SK-N-SH (cell line): ENCODE measurements at regions not wholly inside any gene's neighbourhood (a gene's known extent, or its start where the extent isn't known, plus 50 kb on each side); places are given as distances from the start of the nearest gene placed in this dataset.

ENCODE experiments used
- CTCF ChIA-PET: fragments of 300-600, 350-600 bp; formaldehyde crosslinking; extraction: SDS; loops from one replicate; lab custom pipeline; 2021; lab: Yijun Ruan, JAX
- POLR2A ChIA-PET: fragments of 350-600 bp; sonication (Branson Sonifier 250); formaldehyde crosslinking; extraction: SDS; loops from one replicate; lab custom pipeline; 2020; ENCODE audit warnings: antibody characterized with exemption, inconsistent platforms; lab: Yijun Ruan, JAX
- DNase-seq: peaks from one replicate; pipeline ENCODE4 v3.0.0; 2012
- H2AFZ ChIP-seq: fragments of 200-600 bp; sonication (generic); 2 replicates; pipeline ENCODE4 v1.8.1; 2016; ENCODE audit warnings: antibody characterized with exemption, mild to moderate bottlenecking, low read depth
- H3F3A ChIP-seq: fragments of 200-600 bp; sonication (generic); replicated peaks from 2 replicates; pipeline ENCODE3; 2016; ENCODE audit warnings: antibody characterized with exemption, mild to moderate bottlenecking; ENCODE audit not compliant: insufficient read depth
- H3K27ac ChIP-seq, 2 experiments: fragments of 200-500 bp in 1 of 2; fragments of 200-600 bp in 1 of 2; sonication (Bioruptor generic) in 1 of 2; sonication (generic), shearing (Covaris generic) in 1 of 2; 2 replicates each; pipeline versions ENCODE4 v1.5.1 to v1.6.1; 2014 to 2016; ENCODE audit warnings: low read depth in 2 of 2, inconsistent platforms in 1 of 2, low read length in 1 of 2, mild to moderate bottlenecking in 1 of 2, mixed read lengths in 1 of 2
- H3K27me3 ChIP-seq: fragments of 200-600 bp; sonication (generic), shearing (Covaris generic); 2 replicates; pipeline ENCODE4 v1.6.1; 2016; ENCODE audit warnings: mixed run types; ENCODE audit not compliant: insufficient read depth
- H3K36me3 ChIP-seq, 2 experiments: fragments of 200-500 bp in 1 of 2; fragments of 200-600 bp in 1 of 2; sonication (Bioruptor generic) in 1 of 2; sonication (generic) in 1 of 2; replicated peaks in 1 of 2; 2 replicates each; pipeline versions ENCODE3 to v1.5.1; 2014 to 2016; ENCODE audit warnings: low read length in 1 of 2, mild to moderate bottlenecking in 1 of 2; ENCODE audit not compliant: insufficient read depth in 2 of 2, control insufficient read depth in 1 of 2
- H3K4me1 ChIP-seq, 2 experiments: fragments of 200-500 bp in 1 of 2; fragments of 200-600 bp in 1 of 2; sonication (Bioruptor generic) in 1 of 2; sonication (generic), shearing (Covaris generic) in 1 of 2; 2 replicates each; pipeline versions ENCODE4 v1.5.1 to v1.6.1; 2014 to 2016; ENCODE audit warnings: low read depth in 1 of 2, low read length in 1 of 2, mixed run types in 1 of 2; ENCODE audit not compliant: insufficient read depth in 2 of 2, control insufficient read depth in 1 of 2
- H3K4me2 ChIP-seq: fragments of 200-600 bp; sonication (generic), shearing (Covaris generic); 2 replicates; pipeline ENCODE4 v1.6.1; 2017; ENCODE audit warnings: mixed run types
- H3K4me3 ChIP-seq, 2 experiments: fragments of 200-500 bp in 1 of 2; fragments of 200-600 bp in 1 of 2; sonication (Bioruptor generic) in 1 of 2; sonication (generic), shearing (Covaris generic) in 1 of 2; 2 replicates each; pipeline versions ENCODE4 v1.5.1 to v1.8.1; 2014 to 2016; ENCODE audit warnings: low read depth in 2 of 2, inconsistent platforms in 1 of 2, low read length in 1 of 2, mild to moderate bottlenecking in 1 of 2, mixed read lengths in 1 of 2, moderate library complexity in 1 of 2
- H3K79me2 ChIP-seq: fragments of 200-600 bp; sonication (generic); 2 replicates; pipeline ENCODE4 v1.8.1; 2017; ENCODE audit warnings: mild to moderate bottlenecking; ENCODE audit not compliant: insufficient read depth
- H3K9ac ChIP-seq: fragments of 200-600 bp; sonication (generic); 2 replicates; pipeline ENCODE4 v1.6.1; 2017; ENCODE audit warnings: mixed run types
- H3K9me2 ChIP-seq: fragments of 200-600 bp; sonication (generic); 2 replicates; pipeline ENCODE4 v1.6.1; 2017; ENCODE audit warnings: mixed run types
- H3K9me3 ChIP-seq: fragments of 200-600 bp; sonication (generic); 2 replicates; pipeline ENCODE4 v1.6.1; 2017; ENCODE audit warnings: mixed run types, mild to moderate bottlenecking, moderate library complexity
- H4K20me1 ChIP-seq: fragments of 200-600 bp; sonication (generic); 2 replicates; pipeline ENCODE4 v1.6.1; 2017; ENCODE audit warnings: mild to moderate bottlenecking, mixed run types; ENCODE audit not compliant: insufficient read depth
- CHD2 ChIP-seq: fragments of 150-350 bp; IDR thresholded peaks from 2 replicates; pipeline ENCODE4 v1.6.1; 2018; ENCODE audit warnings: low read length; ENCODE audit not compliant: partially characterized antibody
- EP300 ChIP-seq, 2 experiments: IDR thresholded peaks; 2 replicates each; pipeline versions ENCODE4 v1.4.0 to v1.6.1; 2012; ENCODE audit warnings: borderline replicate concordance in 1 of 2, low read depth in 1 of 2, low read length in 1 of 2
- FOSL2 ChIP-seq: IDR thresholded peaks from 2 replicates; pipeline ENCODE4 v1.4.0; 2012; ENCODE audit warnings: low read depth, mild to moderate bottlenecking, moderate library complexity, borderline replicate concordance
- GATA2 ChIP-seq: sonication (generic); formaldehyde crosslinking; IDR thresholded peaks from 2 replicates; pipeline ENCODE4 v1.5.0; 2020; ENCODE audit warnings: mild to moderate bottlenecking, missing genetic modification reagents
- IRF3 ChIP-seq: fragments of 150-350 bp; IDR thresholded peaks from 2 replicates; pipeline ENCODE4 v1.6.1; 2016; ENCODE audit warnings: mild to moderate bottlenecking, low read depth, low read length
- JUND ChIP-seq: IDR thresholded peaks from 2 replicates; pipeline ENCODE4 v1.4.0; 2012
- MEF2A ChIP-seq: IDR thresholded peaks from 2 replicates; pipeline ENCODE4 v1.4.0; 2012; ENCODE audit warnings: low read depth, borderline replicate concordance
- NFIC ChIP-seq: IDR thresholded peaks from 2 replicates; pipeline ENCODE4 v1.4.0; 2012; ENCODE audit warnings: borderline replicate concordance
- NRF1 ChIP-seq: IDR thresholded peaks from 2 replicates; pipeline ENCODE4 v1.6.1; 2012; ENCODE audit warnings: low read depth, mild to moderate bottlenecking, low read length
- POLR2AphosphoS5 ChIP-seq: IDR thresholded peaks from 2 replicates; pipeline ENCODE4 v1.6.1; 2012; ENCODE audit warnings: low read depth, low read length
- REST ChIP-seq: IDR thresholded peaks from 2 replicates; pipeline ENCODE4 v1.6.1; 2012; ENCODE audit warnings: mild to moderate bottlenecking, low read depth, low read length, moderate library complexity
- SMC3 ChIP-seq: IDR thresholded peaks from 2 replicates; pipeline ENCODE4 v1.6.1; 2012; ENCODE audit warnings: low read depth, low read length, improper control_type of control experiment
- TEAD4 ChIP-seq: IDR thresholded peaks from 2 replicates; pipeline ENCODE4 v1.4.0; 2012; ENCODE audit warnings: mild to moderate bottlenecking, borderline replicate concordance; ENCODE audit not compliant: insufficient read depth
- WGBS: methylation state at CpG from one replicate; pipeline ENCODE4 v1.1.6; 2017; ENCODE audit warnings: low lambda C conversion rate; 5-methylcytosine and 5-hydroxymethylcytosine counted together
- TF ChIP-seq, protein P1 (sequence below): IDR thresholded peaks from 2 replicates; pipeline ENCODE4 v1.4.0; 2012; ENCODE audit warnings: low read depth
- TF ChIP-seq, protein P2 (sequence below): fragments of 200-600 bp; sonication (generic); IDR thresholded peaks from 2 replicates; pipeline ENCODE4 v1.6.1; 2017; ENCODE audit warnings: antibody characterized with exemption, mild to moderate bottlenecking, moderate library complexity

- Histone ChIP-seq H3K9ac (no peak overlapping the region), H3K4me3 (no peak overlapping the region), H4K20me1 (no peaks in the 10 kb centered on the region), H2AFZ (no peak overlapping the region), H3F3A (no peaks in the 10 kb centered on the region), H3K36me3 (no peaks in the 10 kb centered on the region), H3K27ac (no peak overlapping the region), H3K27me3 (no peaks in the 10 kb centered on the region), H3K4me1 (peaks cover 0 to 8% of the 10 kb centered on the region in 2 experiments; a peak in 1 of 4 replicates), H3K79me2 (no peaks in the 10 kb centered on the region), H3K9me3 (no peaks in the 10 kb centered on the region), H3K4me2 (no peak overlapping the region), H3K9me2 (no peaks in the 10 kb centered on the region)
- WGBS = 34% methylated on average over 2 of the region's 2 CpGs
- POLR2A ChIA-PET = no interaction called here
- CTCF ChIA-PET = no interaction called here
- TF ChIP-seq NRF1 = no peak
- no peak for TF ChIP-seq FOSL2
- no peak for TF ChIP-seq POLR2AphosphoS5
- TF ChIP-seq MEF2A = no peak
- no peak for TF ChIP-seq EP300 (IDR thresholded peaks at IDR 0.05; ENCODE audit: borderline replicate concordance in 1 of 2, low read depth in 1 of 2, low read length in 1 of 2)
- DNase-seq = no peak
Observed at GRCh38 chr3:78337801-78338211, 1297.9 kb downstream of the ROBO2 start.

DNA sequence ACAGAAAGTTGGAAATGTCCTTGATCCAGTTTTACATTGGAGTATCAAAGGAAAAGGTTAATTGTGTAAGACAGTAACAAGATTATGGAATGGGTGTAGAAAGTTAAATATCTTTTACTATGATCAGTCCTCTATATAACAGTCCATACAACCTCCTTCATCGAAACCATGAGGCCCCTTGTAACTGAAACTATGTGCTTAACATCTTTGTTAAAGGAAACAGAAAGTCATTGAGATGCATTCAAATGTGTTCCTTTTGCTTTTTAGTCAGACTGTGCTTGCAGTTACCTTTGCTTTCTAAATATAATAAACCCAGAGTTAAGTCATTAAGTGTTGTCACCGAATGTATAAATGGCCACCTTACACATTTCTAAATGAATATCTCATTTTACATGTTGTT, 1298.5 kb downstream of the ROBO2 start:
- H3K4me1 ChIP-seq = peaks cover 0 to 8% of the 10 kb centered on the region in 2 experiments; a peak in 1 of 4 replicates
- no peaks in the 10 kb centered on the region for H3K27me3 ChIP-seq
- DNase-seq = no peak
- H4K20me1 ChIP-seq = no peaks in the 10 kb centered on the region
- no peak for TF ChIP-seq CHD2
- TF ChIP-seq, protein P1, sequence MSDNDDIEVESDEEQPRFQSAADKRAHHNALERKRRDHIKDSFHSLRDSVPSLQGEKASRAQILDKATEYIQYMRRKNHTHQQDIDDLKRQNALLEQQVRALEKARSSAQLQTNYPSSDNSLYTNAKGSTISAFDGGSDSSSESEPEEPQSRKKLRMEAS = no peak
- TF ChIP-seq, protein P2, sequence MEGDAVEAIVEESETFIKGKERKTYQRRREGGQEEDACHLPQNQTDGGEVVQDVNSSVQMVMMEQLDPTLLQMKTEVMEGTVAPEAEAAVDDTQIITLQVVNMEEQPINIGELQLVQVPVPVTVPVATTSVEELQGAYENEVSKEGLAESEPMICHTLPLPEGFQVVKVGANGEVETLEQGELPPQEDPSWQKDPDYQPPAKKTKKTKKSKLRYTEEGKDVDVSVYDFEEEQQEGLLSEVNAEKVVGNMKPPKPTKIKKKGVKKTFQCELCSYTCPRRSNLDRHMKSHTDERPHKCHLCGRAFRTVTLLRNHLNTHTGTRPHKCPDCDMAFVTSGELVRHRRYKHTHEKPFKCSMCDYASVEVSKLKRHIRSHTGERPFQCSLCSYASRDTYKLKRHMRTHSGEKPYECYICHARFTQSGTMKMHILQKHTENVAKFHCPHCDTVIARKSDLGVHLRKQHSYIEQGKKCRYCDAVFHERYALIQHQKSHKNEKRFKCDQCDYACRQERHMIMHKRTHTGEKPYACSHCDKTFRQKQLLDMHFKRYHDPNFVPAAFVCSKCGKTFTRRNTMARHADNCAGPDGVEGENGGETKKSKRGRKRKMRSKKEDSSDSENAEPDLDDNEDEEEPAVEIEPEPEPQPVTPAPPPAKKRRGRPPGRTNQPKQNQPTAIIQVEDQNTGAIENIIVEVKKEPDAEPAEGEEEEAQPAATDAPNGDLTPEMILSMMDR = no peak
- TF ChIP-seq REST = no peak
- no peak for TF ChIP-seq NFIC
- no peak for TF ChIP-seq GATA2 (CRISPR knock-in tag)
- TF ChIP-seq EP300 (IDR thresholded peaks at IDR 0.05; ENCODE audit: borderline replicate concordance in 1 of 2, low read depth in 1 of 2, low read length in 1 of 2) = no peak
- TF ChIP-seq IRF3 = no peak
- no peak for TF ChIP-seq MEF2A
- no peak for TF ChIP-seq TEAD4
- TF ChIP-seq POLR2AphosphoS5 = no peak
- no peak for TF ChIP-seq NRF1
- no peak for TF ChIP-seq JUND
- TF ChIP-seq SMC3 = no peak
- no peaks in the 10 kb centered on the region for H3K79me2 ChIP-seq
- no peaks in the 10 kb centered on the region for H3K9me3 ChIP-seq
- CTCF ChIA-PET = no interaction called here
- H2AFZ ChIP-seq = no peak overlapping the region
- H3K9me2 ChIP-seq = no peaks in the 10 kb centered on the region
- H3K36me3 ChIP-seq = no peaks in the 10 kb centered on the region
- H3K9ac ChIP-seq = no peak overlapping the region
- no peaks in the 10 kb centered on the region for H3F3A ChIP-seq
- no peak overlapping the region for H3K4me3 ChIP-seq
- 49% methylated on average over 2 of the region's 2 CpGs for WGBS
- no peak overlapping the region for H3K4me2 ChIP-seq
- no peak overlapping the region for H3K27ac ChIP-seq
- POLR2A ChIA-PET = no interaction called here
